Neuronal stem cell (in vitro differentiated cells): ENCODE measurements at regions not wholly inside any gene's neighbourhood (a gene's known extent, or its start where the extent isn't known, plus 50 kb on each side); places are given as distances from the start of the nearest gene placed in this dataset.

Source experiments
- DNase-seq: peaks from one replicate; pipeline ENCODE4 v3.0.0-alpha.2; 2013; ENCODE audit warnings: low spot score
- H2AFZ ChIP-seq: one replicate; pipeline ENCODE4 v1.6.1; 2013; ENCODE audit warnings: mild to moderate bottlenecking, low read length, inconsistent platforms
- H2AK5ac ChIP-seq: 2 replicates; pipeline ENCODE4 v1.6.1; 2013; ENCODE audit warnings: low read depth, mild to moderate bottlenecking, inconsistent platforms, low read length, moderate library complexity, mixed read lengths
- H2BK120ac ChIP-seq: 2 replicates; pipeline ENCODE4 v1.6.1; 2013; ENCODE audit warnings: low read depth, mild to moderate bottlenecking, inconsistent platforms, low read length, moderate library complexity, mixed read lengths
- H2BK12ac ChIP-seq: one replicate; pipeline ENCODE4 v1.6.1; 2013; ENCODE audit warnings: low read length, inconsistent platforms
- H2BK15ac ChIP-seq: 2 replicates; pipeline ENCODE4 v1.6.1; 2013; ENCODE audit warnings: mild to moderate bottlenecking, low read length, inconsistent platforms, mixed read lengths
- H2BK5ac ChIP-seq: one replicate; pipeline ENCODE4 v1.6.1; 2013; ENCODE audit warnings: inconsistent platforms, mild to moderate bottlenecking, low read length, moderate library complexity
- H3K14ac ChIP-seq: one replicate; pipeline ENCODE4 v1.6.1; 2013; ENCODE audit warnings: low read length, inconsistent platforms
- H3K18ac ChIP-seq: 2 replicates; pipeline ENCODE4 v1.6.1; 2013; ENCODE audit warnings: low read length, inconsistent platforms
- H3K23ac ChIP-seq: 2 replicates; pipeline ENCODE4 v1.6.1; 2013; ENCODE audit warnings: low read depth, mild to moderate bottlenecking, mixed read lengths, low read length, inconsistent platforms; ENCODE audit not compliant: poor library complexity
- H3K27ac ChIP-seq: replicated peaks from 3 replicates; pipeline ENCODE4 v1.5.1; 2013; ENCODE audit warnings: low read length, inconsistent platforms
- H3K27me3 ChIP-seq, 3 experiments: 2 replicates each; pipeline ENCODE4 v1.6.1; 2013; ENCODE audit warnings: low read length in 3 of 3, mild to moderate bottlenecking in 2 of 3, inconsistent platforms in 1 of 3, low read depth in 1 of 3, mixed read lengths in 1 of 3, moderate library complexity in 1 of 3; ENCODE audit not compliant: control insufficient read depth in 3 of 3, insufficient read depth in 3 of 3
- H3K36me3 ChIP-seq, 2 donors: replicated peaks in 1 of 2; 2 replicates each; pipeline ENCODE4 v1.6.1; 2013; ENCODE audit warnings: low read length in 2 of 2; ENCODE audit not compliant: control insufficient read depth in 2 of 2, insufficient read depth in 2 of 2
- H3K4ac ChIP-seq: 2 replicates; pipeline ENCODE4 v1.6.1; 2013; ENCODE audit warnings: inconsistent platforms, mild to moderate bottlenecking, low read length, moderate library complexity
- H3K4me1 ChIP-seq, 2 donors: 1 replicate in 1 of 2; 2 replicates in 1 of 2; pipeline ENCODE4 v1.6.1; 2013; ENCODE audit warnings: low read length in 2 of 2, low read depth in 1 of 2; ENCODE audit not compliant: control insufficient read depth in 2 of 2, insufficient read depth in 1 of 2
- H3K4me2 ChIP-seq: one replicate; pipeline ENCODE4 v1.6.1; 2013; ENCODE audit warnings: mild to moderate bottlenecking, low read length, inconsistent platforms; ENCODE audit not compliant: insufficient read depth, poor library complexity, severe bottlenecking
- H3K4me3 ChIP-seq, 2 donors: 2 replicates each; pipeline ENCODE4 v1.5.1; 2013; ENCODE audit warnings: low read length in 2 of 2, mild to moderate bottlenecking in 2 of 2, inconsistent platforms in 1 of 2, moderate library complexity in 1 of 2
- H3K79me1 ChIP-seq: one replicate; pipeline ENCODE4 v1.6.1; 2013; ENCODE audit warnings: low read depth, mild to moderate bottlenecking, inconsistent platforms, low read length, moderate library complexity
- H3K9ac ChIP-seq: one replicate; pipeline ENCODE4 v1.6.1; 2013; ENCODE audit warnings: mild to moderate bottlenecking, low read depth, low read length, inconsistent platforms; ENCODE audit not compliant: poor library complexity
- H3K9me3 ChIP-seq, 2 donors: replicated peaks in 1 of 2; 2 replicates each; pipeline versions ENCODE3 to v1.6.1; 2013; ENCODE audit warnings: low read length in 2 of 2, mild to moderate bottlenecking in 2 of 2, inconsistent platforms in 1 of 2, low read depth in 1 of 2, mixed read lengths in 1 of 2, moderate library complexity in 1 of 2; ENCODE audit not compliant: control insufficient read depth in 2 of 2, insufficient read depth in 1 of 2
- H4K8ac ChIP-seq: one replicate; pipeline ENCODE4 v1.6.1; 2013; ENCODE audit warnings: low read depth, mild to moderate bottlenecking, inconsistent platforms, low read length, moderate library complexity
- H4K91ac ChIP-seq: one replicate; pipeline ENCODE4 v1.6.1; 2013; ENCODE audit warnings: low read length, low read depth, mild to moderate bottlenecking, inconsistent platforms; ENCODE audit not compliant: poor library complexity
- WGBS, 2 donors: extraction: QIAGEN DNeasy Blood & Tissue Kit; methylation state at CpG; one replicate each; pipeline ENCODE4 v1.1.7; 2013; ENCODE audit warnings: missing lambda C conversion rate in 2 of 2, mixed read lengths in 1 of 2; ENCODE audit not compliant: insufficient read length in 2 of 2, insufficient replicate concordance in 1 of 2; ENCODE audit errors: extremely low coverage in 2 of 2; 5-methylcytosine and 5-hydroxymethylcytosine counted together

DNA sequence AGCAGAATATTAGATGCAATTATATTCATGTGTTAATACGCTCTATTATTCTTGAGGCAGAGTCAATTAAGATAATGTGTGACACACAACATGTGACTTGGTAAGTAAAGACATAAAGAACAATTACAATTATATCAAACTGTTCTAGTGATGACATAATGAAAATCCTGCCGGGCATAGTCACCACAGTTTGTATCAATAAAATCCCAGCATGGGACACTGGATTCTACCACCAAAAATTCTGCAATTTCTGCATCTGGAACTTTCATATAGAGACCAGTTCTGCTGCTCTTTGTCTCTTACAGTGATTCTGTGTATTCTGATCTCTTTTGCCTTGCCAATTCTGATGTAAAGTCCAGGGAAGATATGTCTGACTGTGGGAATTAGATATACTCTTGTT lies 495.6 kb upstream of the LRRC4C start:
- H2BK120ac ChIP-seq: no peak overlapping the region
- H3K4me1 ChIP-seq: peaks cover 0 to 2% of the 10 kb centered on the region in 2 donors
- H3K27ac ChIP-seq: no peak overlapping the region
- no peaks in the 10 kb centered on the region for H3K9me3 ChIP-seq
- no peak overlapping the region for H3K4me2 ChIP-seq
- H2AFZ ChIP-seq: no peak overlapping the region
- no peak overlapping the region for H3K9ac ChIP-seq
- no peak overlapping the region for H3K14ac ChIP-seq
- no peak overlapping the region for H2BK12ac ChIP-seq
- H4K8ac ChIP-seq: no peak overlapping the region
- WGBS, 2 donors: no CpG with 5 or more reads among the region's 2 CpGs
- no peak overlapping the region for H2BK5ac ChIP-seq
- H2AK5ac ChIP-seq: no peak overlapping the region
- no peak overlapping the region for H3K4me3 ChIP-seq
- H3K4ac ChIP-seq: no peak overlapping the region
- no peaks in the 10 kb centered on the region for H3K79me1 ChIP-seq
- H3K36me3 ChIP-seq: no peaks in the 10 kb centered on the region
- H3K18ac ChIP-seq: no peak overlapping the region
- no peak for DNase-seq
- no peak overlapping the region for H3K23ac ChIP-seq
- H4K91ac ChIP-seq: no peak overlapping the region
- H2BK15ac ChIP-seq: no peak overlapping the region
- no peaks in the 10 kb centered on the region for H3K27me3 ChIP-seq

DNA sequence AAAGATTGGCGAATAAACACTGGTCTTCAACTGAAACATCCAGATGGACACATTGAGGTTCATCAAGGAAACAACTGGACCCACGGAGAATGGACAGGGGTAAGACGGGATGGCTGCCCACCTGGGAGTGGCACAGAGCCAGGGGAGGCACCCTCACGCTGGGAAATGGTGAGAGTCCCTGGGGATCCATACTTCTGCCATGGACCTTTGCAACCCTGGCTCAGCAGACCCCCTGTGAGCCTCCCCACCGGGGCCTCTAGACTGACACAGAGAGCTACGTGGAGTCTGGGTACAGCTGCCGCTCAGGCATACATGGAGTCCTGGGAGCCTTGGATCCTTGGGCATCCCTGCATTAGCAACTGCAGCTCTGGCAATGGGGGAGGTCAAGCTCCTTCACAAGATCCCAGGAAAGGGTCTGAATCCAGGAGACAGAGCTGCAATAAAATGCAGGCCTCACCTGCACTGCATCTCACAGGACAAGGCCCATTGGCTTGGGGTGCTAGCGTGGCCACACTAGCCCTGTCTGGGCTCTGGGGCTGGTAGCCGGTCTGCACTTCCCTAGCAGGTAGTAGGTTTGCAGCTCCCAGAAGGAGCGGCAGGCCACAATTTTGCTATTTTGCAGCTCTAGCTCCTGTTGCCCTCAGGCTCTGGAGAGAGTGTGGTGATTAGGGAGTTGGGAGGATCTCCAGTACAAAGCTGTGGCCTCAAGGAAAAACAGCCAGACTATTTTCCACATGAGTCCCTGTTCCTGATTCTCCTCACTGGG lies 496.4 kb upstream of the LRRC4C start:
- no peak overlapping the region for H2BK12ac ChIP-seq
- no peaks in the 10 kb centered on the region for H3K79me1 ChIP-seq
- H2AFZ ChIP-seq: no peak overlapping the region
- H4K8ac ChIP-seq: no peak overlapping the region
- H3K23ac ChIP-seq: no peak overlapping the region
- H3K27me3 ChIP-seq: no peaks in the 10 kb centered on the region
- H4K91ac ChIP-seq: no peak overlapping the region
- H3K4me2 ChIP-seq: no peak overlapping the region
- peak overlapping the region in 1 of 2 donors; percentile 7 for H3K4me3 ChIP-seq
- no peak overlapping the region for H3K4ac ChIP-seq
- H3K18ac ChIP-seq: peak overlapping the region; percentile 60
- H2BK5ac ChIP-seq: no peak overlapping the region
- H3K36me3 ChIP-seq: no peaks in the 10 kb centered on the region
- no peak overlapping the region for H3K9ac ChIP-seq
- no peak overlapping the region for H3K14ac ChIP-seq
- no peak overlapping the region for H2AK5ac ChIP-seq
- no peak overlapping the region for H3K27ac ChIP-seq
- no peak overlapping the region for H2BK120ac ChIP-seq
- H3K4me1 ChIP-seq: peaks cover 0 to 2% of the 10 kb centered on the region in 2 donors
- no peak overlapping the region for H2BK15ac ChIP-seq
- WGBS, 2 donors: no CpG with 5 or more reads among the region's 10 CpGs
- DNase-seq: no peak
- H3K9me3 ChIP-seq: no peaks in the 10 kb centered on the region

- no peak overlapping the region for H3K23ac ChIP-seq
- no peak for DNase-seq
- H2BK15ac ChIP-seq: no peak overlapping the region
- H3K79me1 ChIP-seq: no peaks in the 10 kb centered on the region
- H3K4ac ChIP-seq: no peak overlapping the region
- H2BK12ac ChIP-seq: no peak overlapping the region
- H3K27me3 ChIP-seq: no peaks in the 10 kb centered on the region
- no peaks in the 10 kb centered on the region for H3K4me1 ChIP-seq
- H3K4me2 ChIP-seq: no peak overlapping the region
- H4K91ac ChIP-seq: no peak overlapping the region
- no peaks in the 10 kb centered on the region for H3K9me3 ChIP-seq
- H2BK120ac ChIP-seq: no peak overlapping the region
- no CpG with 5 or more reads among the region's 1 CpG for WGBS, 2 donors
- H3K36me3 ChIP-seq: no peaks in the 10 kb centered on the region
- H2AFZ ChIP-seq: no peak overlapping the region
- H2AK5ac ChIP-seq: no peak overlapping the region
- no peak overlapping the region for H3K14ac ChIP-seq
- H4K8ac ChIP-seq: no peak overlapping the region
- no peak overlapping the region for H3K9ac ChIP-seq
- no peak overlapping the region for H3K27ac ChIP-seq
- H3K4me3 ChIP-seq: no peak overlapping the region
- H2BK5ac ChIP-seq: no peak overlapping the region
- no peak overlapping the region for H3K18ac ChIP-seq
Measured at GRCh38 chr11:41963406-41963805, 504.0 kb upstream of the LRRC4C start.

- H3K14ac ChIP-seq: no peak overlapping the region
- H3K23ac ChIP-seq: no peak overlapping the region
- H3K9ac ChIP-seq: no peak overlapping the region
- H3K4me2 ChIP-seq: no peak overlapping the region
- no peaks in the 10 kb centered on the region for H3K79me1 ChIP-seq
- WGBS, 2 donors: no CpG with 5 or more reads among the region's 1 CpG
- no peak overlapping the region for H3K27ac ChIP-seq
- no peaks in the 10 kb centered on the region for H3K9me3 ChIP-seq
- H2BK5ac ChIP-seq: no peak overlapping the region
- H2BK12ac ChIP-seq: no peak overlapping the region
- H3K4me1 ChIP-seq: no peaks in the 10 kb centered on the region
- no peak overlapping the region for H4K8ac ChIP-seq
- H4K91ac ChIP-seq: no peak overlapping the region
- H3K36me3 ChIP-seq: no peaks in the 10 kb centered on the region
- H3K18ac ChIP-seq: no peak overlapping the region
- H2BK120ac ChIP-seq: no peak overlapping the region
- no peak for DNase-seq
- H2AFZ ChIP-seq: no peak overlapping the region
- H3K4ac ChIP-seq: no peak overlapping the region
- H2AK5ac ChIP-seq: no peak overlapping the region
- H3K4me3 ChIP-seq: no peak overlapping the region
- H3K27me3 ChIP-seq: no peaks in the 10 kb centered on the region
- no peak overlapping the region for H2BK15ac ChIP-seq
Measured at GRCh38 chr11:41970681-41971080, 511.2 kb upstream of the LRRC4C start.
